ENCODE measurements at regions not wholly inside any gene's neighbourhood (a gene's known extent, or its start where the extent isn't known, plus 50 kb on each side); places are given as distances from the start of the nearest gene placed in this dataset.
A peak's percentile ranks its signal among the peaks of the same experiment; 100 is the strongest.

DNA sequence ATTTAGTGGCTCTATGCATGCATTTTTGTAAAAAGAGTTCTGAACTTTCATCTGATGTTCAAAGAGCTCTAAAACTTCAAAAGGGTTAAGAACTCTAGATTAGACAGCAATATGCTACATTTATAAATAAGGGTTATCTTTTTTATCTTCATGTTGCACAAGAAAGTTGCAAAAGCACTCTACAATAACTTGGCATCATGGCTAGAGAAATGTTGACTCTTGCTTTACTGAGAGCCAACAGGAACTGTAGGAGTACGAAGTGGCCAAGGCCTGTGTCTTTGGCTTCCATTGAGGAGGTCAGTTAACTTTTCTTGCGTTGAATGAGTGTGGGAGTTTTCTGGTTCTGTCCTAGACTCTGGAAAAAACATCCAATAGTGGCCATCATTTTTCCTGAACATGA lies 516.9 kb downstream of the TFAP2B start:
- no peak for DNase-seq

DNA sequence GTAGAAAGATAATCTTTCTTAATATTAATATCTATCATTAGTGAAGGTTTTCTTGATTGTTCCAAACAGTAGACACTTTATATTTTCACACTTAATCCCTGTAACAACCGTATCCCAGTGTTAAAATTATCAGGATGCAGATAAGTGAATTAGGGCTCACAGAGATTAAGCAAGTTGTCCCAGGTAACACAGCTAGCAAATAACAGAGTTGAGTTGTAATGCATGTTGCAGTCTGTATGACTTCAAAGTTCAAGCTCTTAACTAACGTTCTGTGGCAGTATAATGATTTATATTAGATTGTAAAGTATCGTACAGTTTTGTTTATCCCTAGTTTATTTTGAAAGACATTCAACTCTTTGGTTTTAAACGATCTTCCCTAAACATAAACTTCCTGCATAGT lies 517.5 kb downstream of the TFAP2B start:
- DNase-seq, result no peak

DNA sequence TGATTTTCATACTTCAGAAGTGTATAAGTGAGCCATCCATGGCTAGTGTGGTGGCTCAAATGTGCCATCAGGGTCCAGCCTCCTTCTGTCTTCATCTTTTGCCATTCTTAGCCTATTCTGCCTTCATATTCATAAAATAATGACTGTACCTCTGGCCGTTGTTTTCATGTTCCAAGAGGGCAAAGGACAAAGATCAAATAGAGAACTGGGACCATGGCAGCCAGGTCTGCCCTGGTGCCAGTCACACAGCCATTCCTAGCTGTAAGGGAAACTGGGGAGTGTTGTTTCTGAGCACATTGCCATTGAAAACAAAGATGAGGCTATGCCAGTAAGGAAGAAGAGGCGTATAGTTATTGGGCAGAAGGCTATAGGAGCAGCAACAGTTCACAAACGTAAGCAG lies 518.6 kb downstream of the TFAP2B start:
- DNase-seq, result no peak

DNA sequence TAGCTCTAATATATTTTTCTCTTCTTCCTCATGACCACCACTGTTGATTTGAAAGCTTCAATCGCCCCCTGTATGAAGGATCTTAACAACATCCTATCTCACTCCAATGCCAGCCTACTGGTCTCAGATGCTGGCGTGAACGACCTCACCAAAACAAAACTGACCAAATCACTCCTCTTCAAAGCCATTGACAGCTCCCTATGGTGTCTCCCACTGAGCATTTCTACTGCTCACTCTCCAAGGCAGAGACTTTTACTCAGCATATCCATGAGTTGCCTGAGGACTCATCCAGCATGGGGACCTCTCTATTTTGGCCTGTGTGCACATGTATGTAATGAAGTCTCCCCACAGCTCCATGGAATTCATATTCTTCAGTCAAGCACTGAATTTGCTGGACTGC lies 520.4 kb downstream of the TFAP2B start:
- DNase-seq, result no peak

DNA sequence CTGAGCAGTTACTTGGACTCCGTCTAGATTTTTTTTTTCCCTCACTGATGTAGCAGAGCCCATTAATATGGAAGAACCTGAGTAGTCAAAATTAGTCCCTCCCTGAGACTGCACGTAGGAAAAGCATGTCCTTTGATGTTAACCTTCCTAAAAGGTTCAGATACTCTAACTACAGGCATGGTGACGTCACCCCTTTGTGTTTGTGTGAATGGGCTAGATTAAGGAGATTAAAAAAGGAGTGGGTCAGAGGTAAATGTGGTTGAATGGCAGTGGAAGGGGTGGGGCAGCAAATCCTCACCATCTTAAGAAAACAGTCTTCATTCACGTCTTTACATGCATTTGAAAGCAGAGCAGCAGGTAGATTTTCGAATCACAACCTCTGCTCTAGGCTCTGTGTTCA lies 521.1 kb downstream of the TFAP2B start:
- DNase-seq, result no peak

DNA sequence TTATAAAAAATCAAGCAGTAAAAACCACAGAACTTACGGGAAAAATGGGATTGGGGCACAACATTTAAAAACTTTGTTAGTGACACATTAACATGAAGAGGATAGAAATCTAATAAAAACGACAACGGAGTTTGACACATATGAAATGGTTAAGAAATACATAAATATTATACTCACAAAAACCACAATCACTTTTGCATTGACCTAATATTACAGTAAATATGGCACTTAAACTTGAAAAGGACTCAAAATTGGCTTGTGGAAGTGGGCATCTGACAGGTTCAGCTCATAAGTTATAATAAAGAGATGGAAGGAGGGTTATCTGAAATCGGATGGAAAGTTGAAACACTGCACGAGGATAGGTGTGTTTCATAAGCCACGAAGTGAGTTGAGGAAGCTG lies 523.7 kb downstream of the TFAP2B start:
- DNase-seq, result no peak

DNA sequence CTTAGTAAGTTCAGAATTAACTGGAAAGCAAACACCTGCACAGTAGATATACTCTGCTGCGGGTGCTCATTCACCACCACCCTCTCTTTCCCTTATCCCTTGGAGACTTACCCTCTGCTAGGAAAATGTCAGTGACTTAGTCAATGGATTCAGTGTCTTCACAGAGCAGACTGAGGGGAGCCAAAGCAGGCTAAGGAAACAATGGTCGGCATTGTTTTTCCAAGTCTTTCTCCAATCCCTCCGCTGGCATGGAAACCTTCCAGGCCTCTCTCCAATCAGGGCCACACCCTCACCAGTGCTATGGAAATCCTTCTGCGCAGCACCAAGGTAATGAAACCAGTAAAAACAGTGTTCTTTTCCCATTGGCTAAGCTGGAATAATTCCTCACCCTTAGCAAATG lies 531.2 kb downstream of the TFAP2B start:
- DNase-seq, result peak in 1 of 2 donors; percentile 47

DNA sequence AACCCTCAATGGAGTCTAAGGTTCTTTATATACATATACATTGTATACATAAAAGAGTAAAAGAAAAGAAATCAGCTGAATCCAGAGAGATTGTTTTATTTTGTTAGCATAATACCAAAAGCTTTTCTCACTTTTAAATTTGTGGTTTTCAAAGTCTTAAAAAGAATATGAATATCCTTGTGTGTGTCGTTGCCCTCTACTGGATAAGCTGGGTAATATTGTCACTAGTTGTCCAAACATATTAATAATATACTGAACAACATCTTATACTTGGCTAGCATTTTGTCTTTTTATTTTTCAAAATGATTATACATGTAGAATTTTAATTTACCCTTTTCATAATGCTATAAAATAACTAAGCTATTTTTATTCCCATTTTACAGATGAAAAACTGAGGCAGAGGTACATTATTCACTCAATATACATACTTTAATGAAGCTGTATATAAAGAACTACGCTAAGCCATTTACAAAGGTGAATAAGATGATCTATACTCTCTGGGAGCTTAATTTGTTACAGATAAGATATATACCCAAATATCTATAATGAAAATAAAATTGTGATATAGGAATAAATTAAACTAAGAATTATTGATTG lies 531.7 kb downstream of the TFAP2B start:
- no peak for DNase-seq

DNA sequence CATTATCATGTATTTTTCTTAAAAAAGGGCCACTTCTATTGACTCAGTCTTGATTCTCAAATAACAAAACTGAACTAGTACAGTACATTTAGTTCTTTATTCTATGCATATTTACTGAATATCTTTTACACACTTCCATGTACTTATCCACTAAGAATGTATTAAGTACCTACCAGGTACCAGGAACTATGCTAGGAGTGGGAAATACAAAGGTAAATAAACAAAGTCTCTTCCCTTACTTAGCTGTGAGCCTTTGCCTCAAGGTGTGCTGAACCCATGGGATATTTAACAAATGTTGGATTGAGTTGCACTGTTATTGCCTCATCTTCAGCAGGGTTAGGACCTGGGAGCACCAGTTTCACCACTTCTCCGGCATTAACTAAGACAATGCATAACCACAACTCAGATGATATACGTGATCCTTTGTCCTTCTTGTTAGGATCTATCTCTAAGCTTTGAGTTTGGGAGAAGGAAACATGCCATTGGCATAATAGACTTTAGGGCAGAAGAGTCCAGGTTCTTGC lies 533.9 kb downstream of the TFAP2B start:
- no peak for DNase-seq

DNA sequence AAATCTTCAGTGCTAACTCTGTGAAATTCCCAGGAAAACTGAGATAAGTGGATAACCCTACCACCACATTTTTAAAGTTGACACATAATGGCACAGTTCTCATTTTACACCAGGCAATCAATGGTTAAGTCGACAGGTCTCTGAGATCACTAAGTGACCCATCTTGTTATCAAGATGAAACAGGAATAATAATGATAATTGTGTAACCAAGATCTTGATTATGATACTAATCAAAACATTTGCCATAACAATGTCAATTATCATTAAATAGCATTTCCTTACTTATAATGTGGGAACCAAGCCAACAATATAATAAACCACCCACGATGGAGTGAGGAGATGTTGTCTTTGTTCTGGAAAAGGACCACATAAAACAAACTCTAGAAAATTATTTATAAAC lies 541.6 kb downstream of the TFAP2B start:
- DNase-seq, result no peak

DNA sequence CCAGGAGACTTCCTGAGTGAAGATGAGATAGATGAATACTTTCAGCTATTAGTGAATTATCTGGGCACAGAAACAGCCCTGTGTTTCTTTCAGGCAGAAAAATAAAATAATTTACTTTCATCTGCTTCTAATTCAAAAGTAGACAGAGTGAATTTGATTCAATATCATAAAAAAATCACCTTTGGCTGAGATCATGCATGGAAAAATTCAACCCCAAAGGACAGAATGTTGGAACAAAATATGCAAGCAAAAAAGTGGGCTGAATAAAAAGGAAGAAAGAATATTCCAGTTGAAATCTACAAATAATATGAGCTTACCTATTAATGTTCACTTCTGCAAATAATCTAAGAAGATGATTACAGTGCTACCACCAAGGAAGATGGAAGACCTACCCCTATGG lies 546.9 kb downstream of the TFAP2B start:
- DNase-seq, result no peak

DNA sequence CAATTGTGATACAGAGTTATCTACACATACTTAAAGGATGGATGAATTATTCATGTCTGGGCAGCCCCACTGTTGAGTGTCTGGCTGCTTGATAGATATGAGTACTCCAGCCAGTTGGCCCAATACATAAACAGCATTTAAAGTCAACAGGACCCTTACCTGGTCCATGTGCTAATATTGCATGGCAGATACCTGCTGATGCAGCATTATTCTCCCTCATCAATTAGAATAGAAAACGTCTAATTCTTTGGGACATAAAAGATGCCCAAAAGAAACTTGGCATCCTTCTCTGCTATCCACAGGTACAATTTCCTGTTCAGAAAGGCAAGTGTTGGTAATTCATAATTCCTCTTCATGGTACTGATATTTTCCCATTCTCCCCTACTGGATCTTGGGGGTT lies 550.8 kb downstream of the TFAP2B start:
- no peak for DNase-seq

DNA sequence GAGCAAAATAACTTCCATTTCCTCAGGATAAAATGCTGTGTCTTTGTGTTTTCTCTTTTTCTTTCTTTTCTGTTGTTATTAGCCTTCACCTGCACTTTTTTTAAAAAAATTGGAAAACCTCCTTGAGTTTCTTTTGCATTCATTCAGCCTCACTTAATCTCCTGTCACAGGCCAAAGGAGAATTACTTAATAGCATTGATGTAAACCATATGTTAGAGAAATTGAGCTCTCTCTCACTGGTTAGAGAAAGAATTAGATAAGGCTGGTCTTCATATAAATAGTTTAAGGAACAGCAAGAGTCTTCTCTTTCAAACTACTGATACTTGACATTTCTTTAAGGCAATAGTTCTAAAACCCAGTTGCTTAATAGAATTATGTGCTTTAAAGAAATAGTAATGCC lies 564.2 kb downstream of the TFAP2B start:
- no peak for DNase-seq

DNA sequence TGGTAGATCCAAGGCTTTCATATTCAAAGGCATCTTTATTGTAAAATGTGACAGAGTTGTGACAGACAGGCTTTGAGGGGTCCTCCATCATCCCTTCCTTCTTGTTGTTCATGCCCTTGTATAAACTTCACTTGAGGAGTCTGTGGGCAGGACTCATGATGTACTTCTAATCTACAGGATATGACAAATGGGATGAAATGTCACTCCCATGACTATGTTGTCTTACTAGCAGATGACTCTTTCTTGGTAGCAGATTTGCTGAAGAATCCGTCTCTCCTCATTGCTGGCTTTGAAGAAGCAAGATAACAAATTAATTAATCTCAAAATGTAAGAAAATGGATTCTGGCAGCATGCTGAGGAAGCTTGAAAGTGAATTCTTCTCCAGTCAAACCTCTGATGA lies 566.1 kb downstream of the TFAP2B start:
- DNase-seq, result no peak

DNA sequence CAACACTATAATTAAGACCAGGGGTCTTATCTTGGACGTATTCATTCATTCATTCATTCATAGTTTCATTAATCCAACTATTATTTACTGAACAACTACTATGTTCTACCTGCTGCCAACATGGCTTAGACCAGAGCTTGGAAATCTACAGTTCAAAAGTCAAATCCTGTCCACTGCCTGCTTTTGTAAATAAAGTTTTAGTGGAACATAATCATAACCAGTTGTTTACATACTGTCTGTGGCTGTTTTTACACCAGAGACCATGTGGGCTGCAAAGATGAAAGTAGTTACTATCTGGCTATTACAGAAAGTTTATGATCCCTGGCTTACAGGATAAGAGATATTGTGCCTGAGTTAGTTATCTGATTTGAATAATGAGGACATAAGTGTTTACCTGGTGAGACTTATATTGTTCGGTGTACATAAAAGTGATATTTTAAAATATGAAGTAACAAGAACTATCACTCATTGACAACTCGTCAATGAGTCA lies 567.7 kb downstream of the TFAP2B start:
- DNase-seq, result no peak

DNA sequence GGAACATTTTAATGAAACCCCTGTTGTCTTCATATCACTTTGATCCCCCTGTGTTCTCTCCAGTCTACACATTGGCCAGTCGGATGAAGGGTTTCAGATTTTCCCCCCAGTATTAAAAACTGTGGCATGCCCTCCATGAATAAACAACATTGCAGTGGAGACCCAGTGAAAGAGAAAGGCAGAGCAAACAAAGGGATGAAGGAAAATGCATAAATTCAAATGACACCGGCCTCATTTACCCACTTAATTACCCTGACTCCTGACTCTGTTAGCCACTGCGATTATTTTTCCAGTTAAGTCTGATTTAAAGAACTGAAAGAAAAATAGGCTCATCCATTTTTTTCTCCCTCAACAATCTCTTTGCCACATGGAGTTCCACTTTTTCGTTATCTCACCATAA lies 569.2 kb downstream of the TFAP2B start:
- DNase-seq, result no peak

DNA sequence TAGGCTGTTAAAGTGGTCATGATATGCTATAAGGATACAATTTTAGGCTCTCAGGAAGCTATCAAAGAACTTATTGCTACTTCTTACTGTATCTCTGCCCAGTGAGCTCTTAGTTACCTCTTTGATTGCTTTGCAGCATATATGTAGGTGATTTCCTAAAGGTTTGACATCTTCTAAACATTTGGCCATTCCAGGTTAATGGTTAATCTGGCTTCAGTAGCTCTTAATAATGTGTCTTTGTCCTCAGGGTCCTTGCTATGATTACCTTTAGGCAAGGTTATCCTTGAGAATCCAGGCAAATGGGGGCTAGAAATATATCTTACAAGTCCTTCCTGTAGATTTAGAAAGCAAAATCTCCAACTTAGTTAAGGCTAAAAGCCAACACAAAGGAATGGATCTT lies 575.4 kb downstream of the TFAP2B start:
- no peak for DNase-seq

DNA sequence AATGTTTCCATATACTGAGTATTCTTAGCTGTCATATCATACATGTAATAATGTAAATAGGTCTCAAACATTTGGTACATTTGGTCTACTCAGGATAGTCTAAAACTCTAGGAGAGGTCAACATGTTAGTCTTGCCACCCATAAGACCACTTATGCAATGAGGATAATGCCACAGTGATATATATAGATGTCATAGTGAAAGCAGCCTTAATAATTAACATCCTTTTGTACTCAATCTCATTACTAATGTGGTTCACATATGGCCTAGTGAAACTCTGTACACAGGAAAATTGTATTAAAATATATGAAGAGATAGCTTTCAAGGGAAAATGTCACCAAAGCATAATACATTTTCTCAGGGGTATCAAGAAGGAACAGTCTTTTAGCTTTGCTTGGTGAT lies 577.9 kb downstream of the TFAP2B start:
- DNase-seq, result no peak

DNA sequence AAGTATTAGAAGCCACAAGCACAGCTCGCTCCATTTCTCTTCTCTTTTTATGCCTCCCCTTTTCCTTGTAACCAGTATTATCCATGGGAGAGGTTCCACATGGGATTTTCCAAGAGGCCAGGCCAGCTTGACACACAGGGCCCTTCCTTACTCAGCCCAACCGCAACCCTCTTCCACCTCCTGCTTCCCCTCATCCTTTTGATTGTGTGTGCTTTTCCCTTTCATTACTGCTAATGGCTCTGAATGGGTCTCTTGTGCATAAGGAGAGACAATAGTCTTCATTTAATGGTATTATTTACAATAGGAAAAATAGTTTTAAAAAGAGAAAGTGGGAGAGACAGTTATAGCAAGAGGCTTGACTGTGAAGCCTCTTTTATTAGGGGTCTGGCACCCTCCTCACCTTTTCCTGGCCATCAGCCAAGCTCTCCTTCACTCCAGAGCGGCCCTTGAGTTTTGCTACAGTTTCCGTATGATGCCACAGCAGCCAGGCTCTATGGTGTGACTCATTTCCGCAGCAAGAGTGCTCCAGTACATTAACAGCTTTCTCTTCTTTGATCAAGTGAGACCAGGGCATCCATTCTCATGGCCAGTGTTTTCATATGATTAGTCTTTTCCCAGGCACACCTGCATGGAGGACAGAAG lies 579.5 kb downstream of the TFAP2B start:
- no peak for DNase-seq

DNA sequence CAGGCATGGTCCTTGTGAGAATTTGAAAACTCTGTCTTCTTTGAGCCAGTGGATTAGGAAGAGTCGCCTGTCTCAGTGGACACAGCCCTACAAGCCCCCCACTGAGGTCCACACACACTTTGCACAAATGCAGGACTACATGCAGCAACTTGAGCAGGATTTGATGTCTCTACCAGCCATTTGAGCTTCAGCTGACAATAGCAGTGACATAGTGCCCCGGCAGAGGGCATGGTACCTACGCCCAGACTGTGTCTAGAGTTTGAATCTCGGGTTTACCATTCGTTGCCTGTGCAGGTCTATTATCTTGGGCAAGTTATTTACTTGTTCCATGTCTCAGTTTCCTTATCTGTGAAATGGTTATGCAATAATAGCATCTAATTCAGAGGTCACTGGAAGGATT lies 580.1 kb downstream of the TFAP2B start:
- no peak for DNase-seq

DNA sequence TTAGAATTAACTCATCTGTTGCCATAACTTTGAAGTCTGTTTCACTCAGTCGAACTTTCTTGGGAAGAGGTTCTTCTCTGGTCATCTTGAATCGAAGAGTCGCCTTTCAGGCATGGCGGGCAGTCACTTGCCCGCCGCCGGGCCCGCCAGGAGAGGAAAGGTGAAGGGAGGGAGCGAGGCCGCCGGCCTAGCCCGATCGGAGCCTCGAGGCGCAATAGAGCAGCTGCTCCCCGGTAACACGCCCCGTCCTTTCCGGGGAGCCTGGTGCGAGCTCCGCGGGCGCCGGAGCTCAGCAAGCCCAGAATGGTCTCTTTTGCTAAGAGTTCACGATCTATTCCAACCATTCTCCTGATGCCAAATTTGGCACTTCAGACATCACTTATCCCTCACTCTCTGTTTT lies 591.8 kb downstream of the TFAP2B start:
- DNase-seq, result no peak

DNA sequence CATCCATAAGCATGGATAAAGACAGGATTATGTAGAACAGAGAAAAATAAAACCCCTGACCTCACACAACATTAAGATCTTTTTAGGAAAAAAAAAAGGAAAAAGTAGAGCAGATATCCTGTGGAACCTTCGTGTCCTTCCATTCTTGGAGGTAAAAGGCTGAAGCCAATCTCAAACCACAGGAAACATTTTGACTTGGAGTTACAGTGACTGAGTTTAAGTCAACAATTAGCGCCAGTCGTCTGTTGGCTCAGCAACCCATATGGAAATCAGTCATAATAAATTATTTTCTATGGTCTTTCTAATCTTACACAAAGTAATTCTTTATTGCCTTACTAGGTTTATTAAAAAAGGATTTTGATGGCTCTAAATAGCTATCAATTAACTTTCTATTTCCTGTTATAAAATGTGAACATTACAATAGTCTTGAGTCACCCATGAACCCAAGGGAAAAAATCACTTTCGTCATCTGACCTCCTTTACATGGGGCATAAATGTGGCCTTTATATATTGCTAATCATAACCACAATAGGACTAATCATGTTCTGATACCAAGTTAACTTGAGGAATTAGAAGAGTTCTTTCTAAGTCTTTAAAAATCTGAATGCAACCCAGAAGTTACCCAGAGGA lies 592.9 kb downstream of the TFAP2B start:
- DNase-seq, result no peak

DNA sequence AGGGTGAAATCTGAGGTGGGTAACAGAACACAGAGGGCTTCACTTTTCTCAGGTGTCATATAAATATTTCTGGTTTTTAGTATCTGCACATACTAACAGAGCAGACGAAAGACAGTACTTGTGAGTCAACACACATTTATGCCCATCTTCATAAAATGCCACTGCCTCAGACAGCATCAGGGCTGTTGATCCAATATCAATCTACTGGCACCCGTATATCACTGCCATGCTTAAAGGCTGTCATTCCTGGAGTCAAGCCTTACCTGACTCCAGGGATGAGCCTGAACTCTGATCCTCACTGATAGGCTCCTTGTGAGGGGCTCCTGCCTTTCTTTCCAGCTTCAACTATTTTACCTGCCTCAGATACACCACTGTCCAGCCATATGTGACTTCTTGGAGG lies 595.7 kb downstream of the TFAP2B start:
- DNase-seq, result no peak

DNA sequence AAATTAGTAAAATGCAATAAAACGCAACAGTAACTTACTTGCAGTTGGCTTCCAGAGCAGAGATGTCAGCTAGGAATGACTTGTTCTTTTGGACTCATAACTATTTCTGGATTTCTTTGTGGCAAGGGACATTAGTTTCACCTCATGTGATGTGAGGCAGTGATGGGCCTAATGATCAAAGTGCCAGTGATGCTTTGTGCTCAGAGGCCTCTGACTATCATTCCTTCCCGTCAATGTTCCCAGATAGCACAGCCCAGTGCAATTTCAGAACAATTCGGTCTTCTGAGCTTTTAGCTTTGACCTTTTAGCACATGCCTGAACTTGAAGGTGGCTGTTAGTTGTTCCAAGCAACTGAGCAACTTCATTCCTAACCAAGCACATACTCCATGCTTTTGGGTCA lies 596.8 kb downstream of the TFAP2B start:
- no peak for DNase-seq

Data from hippocampal formation (tissue), 2 donors.